ENCODE measurements at regions not wholly inside any gene's neighbourhood (a gene's known extent, or its start where the extent isn't known, plus 50 kb on each side); places are given as distances from the start of the nearest gene placed in this dataset.

DNA sequence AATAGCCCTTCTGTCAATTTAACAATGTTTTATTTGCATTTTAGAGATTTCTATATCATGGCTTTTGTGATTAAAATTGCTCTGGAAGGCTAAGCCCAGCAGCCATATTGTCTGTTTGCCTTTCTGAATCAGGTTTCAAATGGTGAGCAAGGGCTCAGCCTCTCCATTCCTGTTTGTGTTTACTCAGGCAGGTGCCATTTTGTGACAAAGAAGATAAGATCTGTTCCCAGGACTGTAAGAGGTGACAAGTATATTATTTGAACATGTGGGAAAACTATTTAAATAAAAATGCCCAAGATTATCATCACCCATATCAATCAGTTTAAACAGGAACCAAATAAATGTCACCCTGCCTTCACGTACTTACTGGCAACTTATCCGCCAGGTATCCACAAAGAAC lies 641.3 kb upstream of the KLF4 start:
- Mint-ChIP-seq H3K27ac (ENCODE audit: unreplicated experiment) (no peak overlapping the region), H3K27me3 (ENCODE audit: unreplicated experiment) (no peaks in the 10 kb centered on the region), H3K4me3 (ENCODE audit: unreplicated experiment) (no peak overlapping the region), H3K9me3 (ENCODE audit: unreplicated experiment) (peaks cover 1% of the 10 kb centered on the region), H3K36me3 (ENCODE audit: unreplicated experiment) (peaks cover 3% of the 10 kb centered on the region), H3K4me1 (ENCODE audit: unreplicated experiment) (peaks cover 3% of the 10 kb centered on the region)
- DNase-seq (ENCODE audit: extremely low spot score, unreplicated experiment): no peak
- TF ChIP-seq, protein P1, sequence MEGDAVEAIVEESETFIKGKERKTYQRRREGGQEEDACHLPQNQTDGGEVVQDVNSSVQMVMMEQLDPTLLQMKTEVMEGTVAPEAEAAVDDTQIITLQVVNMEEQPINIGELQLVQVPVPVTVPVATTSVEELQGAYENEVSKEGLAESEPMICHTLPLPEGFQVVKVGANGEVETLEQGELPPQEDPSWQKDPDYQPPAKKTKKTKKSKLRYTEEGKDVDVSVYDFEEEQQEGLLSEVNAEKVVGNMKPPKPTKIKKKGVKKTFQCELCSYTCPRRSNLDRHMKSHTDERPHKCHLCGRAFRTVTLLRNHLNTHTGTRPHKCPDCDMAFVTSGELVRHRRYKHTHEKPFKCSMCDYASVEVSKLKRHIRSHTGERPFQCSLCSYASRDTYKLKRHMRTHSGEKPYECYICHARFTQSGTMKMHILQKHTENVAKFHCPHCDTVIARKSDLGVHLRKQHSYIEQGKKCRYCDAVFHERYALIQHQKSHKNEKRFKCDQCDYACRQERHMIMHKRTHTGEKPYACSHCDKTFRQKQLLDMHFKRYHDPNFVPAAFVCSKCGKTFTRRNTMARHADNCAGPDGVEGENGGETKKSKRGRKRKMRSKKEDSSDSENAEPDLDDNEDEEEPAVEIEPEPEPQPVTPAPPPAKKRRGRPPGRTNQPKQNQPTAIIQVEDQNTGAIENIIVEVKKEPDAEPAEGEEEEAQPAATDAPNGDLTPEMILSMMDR (IDR thresholded peaks at IDR 0.05): no peak

DNA sequence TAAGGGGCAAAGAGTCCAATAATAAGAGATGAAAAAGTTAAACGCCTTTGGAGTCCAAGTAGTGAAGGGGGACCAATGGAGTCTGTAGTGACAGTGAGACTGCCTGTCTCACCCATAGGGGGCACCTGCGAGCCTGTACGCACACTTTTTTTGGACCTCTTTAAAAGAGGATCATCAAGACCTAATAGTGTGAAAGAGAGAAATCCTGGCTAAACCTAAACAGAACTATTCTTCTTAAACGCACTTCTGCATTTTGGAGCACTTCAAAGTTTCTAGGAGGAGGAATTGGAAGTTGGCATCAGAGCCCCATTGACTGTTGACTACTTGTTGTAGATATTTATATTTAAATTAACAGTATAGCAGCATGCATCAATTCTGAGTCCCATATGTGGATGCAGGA lies 636.1 kb upstream of the KLF4 start:
- H3K27me3 Mint-ChIP-seq (ENCODE audit: unreplicated experiment): no peaks in the 10 kb centered on the region
- peaks cover 9% of the 10 kb centered on the region for H3K36me3 Mint-ChIP-seq (ENCODE audit: unreplicated experiment)
- H3K27ac Mint-ChIP-seq (ENCODE audit: unreplicated experiment): no peak overlapping the region
- TF ChIP-seq, protein P1 (IDR thresholded peaks at IDR 0.05): peak; percentile 20
- peaks cover 13% of the 10 kb centered on the region for H3K9me3 Mint-ChIP-seq (ENCODE audit: unreplicated experiment)
- H3K4me3 Mint-ChIP-seq (ENCODE audit: unreplicated experiment): no peak overlapping the region
- H3K4me1 Mint-ChIP-seq (ENCODE audit: unreplicated experiment): peaks cover 3% of the 10 kb centered on the region
- DNase-seq (ENCODE audit: extremely low spot score, unreplicated experiment): no peak

DNA sequence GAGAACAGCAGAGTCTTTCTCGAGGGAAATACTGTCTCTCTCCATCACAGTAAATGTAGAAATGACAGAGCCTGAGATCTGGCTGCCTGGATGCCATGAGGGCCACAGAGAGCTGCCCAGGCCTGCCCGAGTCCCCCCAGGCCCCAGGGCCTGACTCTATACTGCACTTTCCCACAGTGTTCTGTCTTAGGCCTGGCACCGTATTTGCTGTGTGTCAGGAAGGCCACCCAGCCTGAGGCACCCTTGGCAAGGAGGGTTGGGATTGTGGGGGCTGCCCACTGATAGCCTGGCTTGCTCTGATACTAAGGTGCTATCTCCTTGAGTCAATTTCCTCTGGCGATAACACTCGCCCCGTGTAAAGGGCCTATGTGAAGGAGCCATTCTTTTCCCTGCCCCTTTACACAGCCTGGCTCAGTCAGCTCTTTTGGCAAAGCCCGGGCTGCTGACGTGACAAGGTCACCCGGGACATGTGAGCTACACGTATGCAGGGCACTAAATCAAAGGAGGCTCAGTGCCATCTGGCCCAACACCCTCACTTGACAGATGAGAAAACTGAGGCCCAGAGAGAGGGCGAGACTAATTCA lies 630.1 kb upstream of the KLF4 start:
- Mint-ChIP-seq H3K27me3 (ENCODE audit: unreplicated experiment) (peaks cover 2% of the 10 kb centered on the region), H3K9me3 (ENCODE audit: unreplicated experiment) (peaks cover 12% of the 10 kb centered on the region), H3K4me3 (ENCODE audit: unreplicated experiment) (no peak overlapping the region), H3K36me3 (ENCODE audit: unreplicated experiment) (peaks cover 3% of the 10 kb centered on the region), H3K4me1 (ENCODE audit: unreplicated experiment) (no peaks in the 10 kb centered on the region), H3K27ac (ENCODE audit: unreplicated experiment) (no peak overlapping the region)
- TF ChIP-seq, protein P1 (IDR thresholded peaks at IDR 0.05): no peak
- DNase-seq (ENCODE audit: extremely low spot score, unreplicated experiment): no peak

DNA sequence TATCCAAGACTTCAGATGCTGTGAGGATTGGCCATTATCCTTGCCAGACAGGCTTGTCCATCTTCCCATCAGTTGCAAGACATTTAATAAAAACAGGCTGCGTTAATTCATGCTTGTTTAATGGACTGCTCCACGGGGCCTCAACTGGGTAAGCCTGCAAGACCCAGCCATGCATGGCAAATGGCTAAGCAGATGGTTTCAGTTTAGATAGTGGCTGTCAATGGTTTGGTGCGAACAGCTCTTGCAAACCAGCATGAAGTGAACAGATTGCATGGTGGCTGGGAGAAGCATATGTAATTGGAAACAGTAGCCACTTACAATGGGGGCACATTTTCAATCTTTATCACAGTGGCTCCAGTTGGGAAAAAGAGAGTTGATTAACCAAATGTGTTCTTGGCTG lies 628.2 kb upstream of the KLF4 start:
- H3K4me1 Mint-ChIP-seq (ENCODE audit: unreplicated experiment): no peaks in the 10 kb centered on the region
- H3K9me3 Mint-ChIP-seq (ENCODE audit: unreplicated experiment): peaks cover 7% of the 10 kb centered on the region
- peaks cover 2% of the 10 kb centered on the region for H3K27me3 Mint-ChIP-seq (ENCODE audit: unreplicated experiment)
- TF ChIP-seq, protein P1 (IDR thresholded peaks at IDR 0.05): no peak
- H3K36me3 Mint-ChIP-seq (ENCODE audit: unreplicated experiment): no peaks in the 10 kb centered on the region
- H3K27ac Mint-ChIP-seq (ENCODE audit: unreplicated experiment): no peak overlapping the region
- no peak overlapping the region for H3K4me3 Mint-ChIP-seq (ENCODE audit: unreplicated experiment)
- no peak for DNase-seq (ENCODE audit: extremely low spot score, unreplicated experiment)

DNA sequence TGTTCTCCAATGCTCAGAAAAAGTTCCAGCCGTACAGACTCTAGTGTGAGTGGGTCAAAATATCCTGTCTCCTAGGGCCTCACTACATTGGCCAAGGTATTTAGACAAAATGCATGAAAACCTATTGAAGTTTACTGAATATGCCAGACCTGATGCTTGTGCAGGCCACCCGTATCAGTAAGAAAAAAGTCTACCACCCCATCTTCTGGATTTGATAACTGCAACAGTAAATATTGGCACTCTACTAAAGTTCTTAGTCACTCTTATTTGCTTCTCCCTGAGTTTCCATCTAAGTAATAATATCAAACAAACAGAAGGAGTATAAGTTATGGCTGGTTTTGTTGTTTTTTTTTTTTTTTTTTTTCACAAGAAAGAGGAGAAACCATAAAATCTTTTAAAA lies 627.7 kb upstream of the KLF4 start:
- H3K27me3 Mint-ChIP-seq (ENCODE audit: unreplicated experiment): peaks cover 2% of the 10 kb centered on the region
- H3K36me3 Mint-ChIP-seq (ENCODE audit: unreplicated experiment): no peaks in the 10 kb centered on the region
- H3K4me3 Mint-ChIP-seq (ENCODE audit: unreplicated experiment): no peak overlapping the region
- H3K27ac Mint-ChIP-seq (ENCODE audit: unreplicated experiment): no peak overlapping the region
- TF ChIP-seq, protein P1 (IDR thresholded peaks at IDR 0.05): no peak
- DNase-seq (ENCODE audit: extremely low spot score, unreplicated experiment): no peak
- no peaks in the 10 kb centered on the region for H3K4me1 Mint-ChIP-seq (ENCODE audit: unreplicated experiment)
- peaks cover 3% of the 10 kb centered on the region for H3K9me3 Mint-ChIP-seq (ENCODE audit: unreplicated experiment)

Data from osteocyte (in vitro differentiated cells).